ENCODE measurements at regions not wholly inside any gene's neighbourhood (a gene's known extent, or its start where the extent isn't known, plus 50 kb on each side); places are given as distances from the start of the nearest gene placed in this dataset.
"Not testable (repeated sequence)": the region's sequence is repeated elsewhere in the genome, so short reads cannot be mapped to it uniquely, and the experiment has no call there.

DNA sequence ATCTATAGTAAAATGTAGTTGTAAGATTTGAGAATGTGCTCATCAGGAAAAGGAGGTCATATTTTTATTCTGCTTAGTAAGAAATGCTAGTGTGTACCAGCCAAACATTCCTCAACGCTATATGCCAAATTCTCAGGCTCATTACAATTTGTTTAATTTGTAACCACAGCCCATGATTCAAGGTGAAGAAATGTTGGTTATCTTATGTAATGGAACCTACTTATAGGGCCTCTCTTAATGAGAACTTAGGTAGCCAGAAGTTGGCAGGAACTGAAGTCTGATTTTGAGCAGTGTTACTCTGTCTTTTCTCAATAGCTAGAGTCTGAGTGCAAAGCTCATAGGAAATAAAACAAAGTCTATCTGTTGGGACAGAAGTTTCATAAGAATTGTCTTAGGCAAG, 595.0 kb downstream of the GLUD2 start:
- DNase-seq (ENCODE audit: low read depth), result no peak

DNA sequence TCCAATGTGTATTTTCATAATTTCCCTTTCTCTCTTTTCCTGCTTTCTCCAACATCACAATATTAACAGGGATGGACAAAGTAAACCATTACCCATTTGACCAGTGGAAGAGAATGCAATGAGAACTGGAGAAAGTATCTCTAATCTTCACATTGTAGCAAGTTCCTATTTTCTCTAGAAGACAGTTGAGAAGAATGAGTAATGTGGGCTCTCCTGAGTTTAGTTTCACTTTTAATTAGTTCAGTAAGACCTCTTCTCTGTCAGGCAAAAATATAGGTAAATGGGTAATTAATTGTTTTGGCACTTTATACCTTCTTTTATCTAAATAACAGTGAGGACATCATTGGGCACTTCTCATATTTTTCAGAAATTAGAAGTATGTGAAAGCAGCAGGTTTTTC, 602.0 kb downstream of the GLUD2 start:
- DNase-seq (ENCODE audit: low read depth), result no peak

DNA sequence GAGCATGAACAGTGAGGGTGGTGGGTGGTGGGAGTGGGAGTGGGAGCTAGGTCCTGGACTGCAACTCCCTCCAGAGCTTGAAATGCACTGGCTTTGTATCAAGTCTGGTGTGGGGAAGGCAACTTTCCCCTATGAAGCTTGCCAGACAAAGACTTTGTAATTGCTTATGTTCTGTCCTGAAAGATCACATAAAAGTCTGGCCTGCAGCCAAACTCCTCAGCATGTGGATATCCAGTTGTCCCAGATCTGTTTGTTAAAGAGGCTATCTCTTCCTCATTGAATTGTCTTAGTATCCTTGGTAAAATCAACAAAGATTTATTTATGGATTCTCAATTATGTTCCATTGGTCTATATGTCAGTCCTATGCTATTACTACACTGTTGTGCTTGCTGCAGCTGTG, 607.9 kb downstream of the GLUD2 start:
- DNase-seq (ENCODE audit: low read depth), result no peak

DNA sequence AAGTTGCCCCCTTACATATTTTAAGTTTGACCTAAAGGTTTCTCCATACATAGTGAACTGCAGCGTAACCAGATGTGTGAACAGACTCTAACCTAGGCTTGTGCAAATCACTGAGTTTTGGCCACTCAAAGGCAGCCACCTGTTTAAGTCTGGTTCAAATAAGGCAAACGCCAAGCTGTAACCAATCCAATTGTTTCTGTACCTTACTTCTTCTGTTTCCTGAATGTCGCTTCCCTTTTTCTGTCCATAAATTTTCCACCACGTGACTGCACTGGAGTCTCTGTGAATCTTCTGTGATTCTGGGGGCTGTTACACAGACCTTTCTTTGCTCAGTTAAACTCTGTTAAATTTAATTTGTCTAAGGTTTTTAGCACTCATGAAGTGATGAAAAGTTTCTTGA, 618.8 kb downstream of the GLUD2 start:
- DNase-seq (ENCODE audit: low read depth), result no peak

DNA sequence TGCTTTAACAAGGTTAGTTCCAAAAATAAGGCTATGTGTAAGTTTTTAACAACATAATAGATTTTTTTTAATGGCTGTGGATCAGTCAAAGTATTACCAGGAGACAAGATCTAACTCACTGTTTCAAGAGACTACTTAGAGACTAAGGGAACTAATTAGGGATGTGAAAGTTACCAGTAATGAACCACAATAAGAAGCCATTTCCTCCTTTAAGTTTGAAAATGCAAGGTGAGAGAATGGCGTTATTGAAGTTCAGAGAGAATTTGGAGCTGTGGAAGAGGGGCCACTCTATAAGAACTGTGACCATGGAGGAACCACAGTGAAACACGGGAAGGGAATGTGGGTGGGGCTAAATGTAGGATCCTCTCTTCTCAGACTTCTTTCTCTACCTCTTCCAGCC, 624.2 kb downstream of the GLUD2 start:
- no peak for DNase-seq (ENCODE audit: low read depth)

DNA sequence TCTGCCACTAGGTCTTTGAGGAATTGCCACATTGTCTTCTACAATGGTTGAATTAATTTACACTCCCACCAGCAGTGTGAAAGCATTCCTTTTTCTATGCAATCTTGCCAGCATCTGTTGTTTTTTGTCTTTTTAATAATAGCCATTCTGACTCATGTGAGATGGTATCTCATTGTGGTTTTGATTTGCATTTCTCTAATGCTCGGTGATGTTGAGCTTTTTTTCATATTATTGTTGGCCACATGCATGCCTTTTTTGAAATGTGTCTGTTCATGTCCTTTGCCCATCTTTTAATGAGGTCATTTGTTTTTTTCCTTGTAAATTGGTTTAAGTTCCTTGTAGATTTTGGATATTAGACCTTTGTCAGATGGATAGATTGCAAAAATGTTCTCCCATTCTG, 661.8 kb downstream of the GLUD2 start:
- not testable (repeated sequence) for DNase-seq (ENCODE audit: low read depth)

DNA sequence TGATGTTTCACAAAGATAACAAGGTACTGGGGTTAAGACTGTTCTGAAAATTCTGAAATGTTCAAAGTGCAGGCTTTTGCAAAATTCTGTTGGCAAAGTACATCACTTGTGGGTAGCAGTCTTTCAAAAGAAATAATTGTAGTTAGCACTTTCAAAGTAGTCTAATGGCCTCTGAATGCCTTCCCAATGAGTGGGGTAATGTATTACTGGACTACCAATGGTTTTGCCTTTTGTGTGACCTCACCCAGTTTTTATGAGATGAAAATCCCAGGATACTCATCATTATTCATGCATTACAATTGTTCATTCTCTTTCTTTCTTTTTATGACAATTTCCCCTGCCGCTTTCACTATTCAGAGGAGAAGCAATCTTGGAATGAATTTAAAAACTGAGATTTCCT, 686.1 kb downstream of the GLUD2 start:
- DNase-seq (ENCODE audit: low read depth), result no peak

DNA sequence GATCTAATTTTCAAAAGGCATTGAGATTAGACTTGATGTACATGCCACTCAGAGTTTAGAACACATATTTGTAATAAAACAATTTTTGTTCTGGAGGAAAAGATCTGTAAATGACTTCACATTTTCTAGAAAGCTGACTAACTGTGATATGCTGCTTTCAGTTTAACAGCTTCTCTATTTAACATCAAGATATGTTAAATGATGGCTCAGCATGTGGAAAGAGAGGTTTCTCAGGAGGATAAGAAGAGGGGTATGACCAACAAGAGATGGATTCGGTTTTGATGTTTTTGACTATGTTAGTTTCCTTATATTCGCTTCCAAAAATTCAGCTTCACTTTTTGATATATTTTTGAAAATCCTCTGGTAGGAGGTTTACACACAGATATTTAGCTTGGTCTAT, 698.7 kb downstream of the GLUD2 start:
- no peak for DNase-seq (ENCODE audit: low read depth)

DNA sequence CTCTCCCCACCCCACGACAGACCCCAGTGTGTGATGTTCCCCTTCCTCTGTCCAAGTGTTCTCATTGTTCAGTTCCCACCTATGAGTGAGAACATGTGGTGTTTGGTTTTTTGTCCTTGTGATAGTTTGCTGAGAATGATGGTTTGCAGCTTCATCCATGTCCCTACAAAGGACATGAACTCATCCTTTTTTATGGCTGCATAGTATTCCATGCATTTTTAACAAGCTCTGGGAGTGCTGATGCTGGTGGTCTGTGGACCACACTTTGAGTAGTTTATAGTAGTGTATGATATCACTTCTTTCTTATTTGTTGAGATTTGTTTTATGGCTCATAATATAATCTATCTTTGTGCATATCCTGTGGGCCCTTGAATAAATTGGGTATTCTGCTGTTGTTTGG, 706.2 kb downstream of the GLUD2 start:
- DNase-seq (ENCODE audit: low read depth), result not testable (repeated sequence)

DNA sequence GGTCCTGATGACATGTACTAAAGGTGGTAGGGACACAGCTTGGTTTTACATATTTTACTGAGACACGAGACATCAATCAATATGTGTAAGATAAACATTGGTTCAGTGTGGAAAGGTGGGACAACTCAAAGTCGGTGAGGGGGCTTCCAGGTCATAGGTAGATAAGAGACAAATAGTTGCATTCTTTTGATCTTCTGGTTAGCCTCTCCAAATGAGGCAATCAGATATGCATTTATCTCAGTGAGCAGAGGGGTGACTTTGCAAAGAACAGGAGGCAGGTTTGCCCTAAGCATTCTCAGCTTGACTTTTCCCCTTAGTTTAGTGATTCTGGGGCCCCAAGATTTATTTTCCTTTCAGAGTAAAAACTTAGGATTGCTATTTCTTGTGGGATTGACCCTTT, 706.9 kb downstream of the GLUD2 start:
- DNase-seq (ENCODE audit: low read depth), result no peak

DNA sequence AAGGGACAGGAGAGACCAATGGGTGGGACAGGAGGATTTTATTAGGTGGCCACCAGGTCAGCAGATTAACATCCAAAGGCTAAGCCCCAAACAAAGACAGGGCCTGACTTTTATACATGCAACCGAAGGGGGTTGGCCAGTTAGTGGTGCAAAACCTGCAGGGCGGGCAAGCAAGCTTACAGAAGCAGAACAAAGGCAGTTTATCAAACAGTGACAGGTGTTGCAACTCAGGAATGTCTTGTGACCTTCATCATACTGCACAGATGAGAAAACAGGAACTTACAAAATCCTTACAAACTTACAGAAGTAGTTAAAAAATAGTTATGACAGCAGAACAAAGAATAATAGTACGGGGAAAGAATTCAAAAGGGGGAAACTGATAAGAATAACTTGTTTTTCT, 708.1 kb downstream of the GLUD2 start:
- DNase-seq (ENCODE audit: low read depth), result no peak

DNA sequence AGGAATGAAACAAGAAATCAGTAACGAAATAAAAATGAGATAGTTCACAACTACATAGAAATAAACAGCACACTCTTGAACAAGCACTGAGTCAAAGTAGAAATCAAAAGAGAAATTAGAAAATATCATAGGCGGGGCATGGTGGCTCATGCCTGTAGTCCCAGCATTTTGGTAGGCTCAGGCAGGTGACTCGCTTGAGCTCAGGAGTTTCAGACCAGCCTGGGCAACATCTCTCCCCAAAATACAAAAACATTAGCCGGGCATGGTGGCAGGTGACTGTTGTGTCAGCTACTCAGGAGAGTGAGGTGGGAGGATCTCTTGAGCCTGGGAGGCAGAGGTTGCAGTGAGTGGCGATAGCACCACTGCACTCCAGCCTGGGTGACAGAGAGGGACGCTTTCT, 714.4 kb downstream of the GLUD2 start:
- no peak for DNase-seq (ENCODE audit: low read depth)

DNA sequence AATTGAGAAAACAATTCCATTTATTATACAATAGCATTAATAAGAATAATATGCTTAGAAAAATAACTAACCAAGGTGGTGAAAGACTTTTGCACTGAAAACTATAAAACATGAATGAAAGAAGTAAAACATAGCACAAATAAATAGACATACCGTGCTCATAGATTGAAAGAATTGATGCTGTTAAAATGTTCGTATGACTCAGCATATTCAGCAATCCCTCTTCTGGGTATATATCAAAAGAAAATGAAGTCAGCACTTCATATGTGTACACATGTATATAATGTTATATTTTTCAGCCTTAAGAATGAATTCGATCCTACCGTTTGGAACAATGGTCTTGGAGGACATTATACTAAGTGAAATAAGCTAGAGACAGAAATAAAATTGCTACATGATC, 716.3 kb downstream of the GLUD2 start:
- no peak for DNase-seq (ENCODE audit: low read depth)

DNA sequence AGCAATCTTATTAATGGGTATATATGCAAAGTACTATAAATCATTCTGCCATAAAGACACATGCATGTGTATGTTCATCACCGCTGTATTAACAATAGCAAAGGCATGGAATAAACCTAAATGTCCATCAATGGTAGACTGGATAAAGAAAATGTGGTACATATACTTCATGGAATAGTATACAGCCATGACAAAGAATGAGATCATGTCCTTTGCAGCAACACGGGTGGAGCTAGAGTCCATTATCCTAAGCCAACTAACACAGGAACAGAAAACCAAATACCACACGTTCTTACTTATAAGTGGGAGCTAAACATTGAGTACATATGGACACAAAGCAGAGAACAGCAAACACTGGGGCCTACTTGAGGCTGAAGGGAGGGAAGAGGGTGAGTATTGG, 720.8 kb downstream of the GLUD2 start:
- DNase-seq (ENCODE audit: low read depth), result not testable (repeated sequence)

DNA sequence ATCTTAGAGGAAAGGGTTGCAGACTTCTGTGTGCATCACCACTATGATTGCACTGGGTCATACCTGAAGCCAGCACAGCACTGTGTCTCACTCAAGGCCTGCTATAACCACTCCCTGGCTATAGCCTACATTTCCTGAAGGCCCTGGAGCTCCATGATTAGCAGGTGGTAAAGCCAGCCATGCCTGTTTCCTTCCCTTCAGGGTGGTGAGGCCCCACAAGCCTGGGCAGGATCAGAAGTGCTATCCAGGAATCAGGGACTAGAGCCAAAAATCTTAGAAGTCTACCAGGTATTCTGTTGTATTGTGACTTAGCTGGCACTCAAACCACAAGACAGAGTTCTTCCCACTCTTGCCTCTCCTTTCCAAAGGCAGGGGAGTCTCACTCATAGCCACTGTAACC, 734.6 kb downstream of the GLUD2 start:
- no peak for DNase-seq (ENCODE audit: low read depth)

DNA sequence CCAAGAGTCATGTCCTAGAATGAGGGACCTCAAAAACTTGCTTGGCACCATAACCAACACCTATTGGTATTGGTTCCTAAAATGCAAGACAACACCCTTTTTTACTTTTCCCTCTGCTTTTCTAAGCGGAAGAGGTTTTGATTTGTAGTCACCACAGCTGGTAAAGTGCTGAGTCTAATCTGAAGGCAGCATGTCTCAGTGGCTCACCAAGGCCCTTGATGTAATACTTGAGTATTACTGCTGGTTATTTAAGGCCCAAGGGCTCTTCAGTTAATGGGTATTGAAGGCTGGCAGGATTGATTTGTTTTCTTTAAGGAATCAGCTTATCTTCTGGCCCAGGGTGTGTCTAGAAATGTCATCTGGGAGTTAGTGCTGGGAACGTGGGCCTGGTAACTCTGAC, 735.1 kb downstream of the GLUD2 start:
- DNase-seq (ENCODE audit: low read depth), result no peak

DNA sequence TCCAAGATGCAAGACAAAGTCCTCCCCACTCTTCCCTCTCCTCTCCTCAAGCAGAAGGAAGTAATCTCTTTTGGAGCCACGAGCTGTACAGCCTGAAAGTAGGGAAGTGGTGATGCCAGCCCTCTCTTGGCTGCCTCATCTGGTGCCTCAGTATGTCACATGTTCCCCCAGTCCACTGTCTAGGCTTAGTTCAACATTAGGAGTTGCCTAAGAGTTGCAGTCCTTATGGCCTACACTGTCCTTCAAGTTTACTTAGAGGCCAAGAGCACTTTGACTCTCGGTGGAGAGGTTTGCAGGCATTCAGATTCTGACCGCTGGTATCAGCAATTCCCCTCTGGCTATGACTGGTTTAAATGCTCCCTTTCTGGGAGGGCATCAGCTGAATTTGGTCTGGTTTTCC, 735.6 kb downstream of the GLUD2 start:
- DNase-seq (ENCODE audit: low read depth), result no peak

DNA sequence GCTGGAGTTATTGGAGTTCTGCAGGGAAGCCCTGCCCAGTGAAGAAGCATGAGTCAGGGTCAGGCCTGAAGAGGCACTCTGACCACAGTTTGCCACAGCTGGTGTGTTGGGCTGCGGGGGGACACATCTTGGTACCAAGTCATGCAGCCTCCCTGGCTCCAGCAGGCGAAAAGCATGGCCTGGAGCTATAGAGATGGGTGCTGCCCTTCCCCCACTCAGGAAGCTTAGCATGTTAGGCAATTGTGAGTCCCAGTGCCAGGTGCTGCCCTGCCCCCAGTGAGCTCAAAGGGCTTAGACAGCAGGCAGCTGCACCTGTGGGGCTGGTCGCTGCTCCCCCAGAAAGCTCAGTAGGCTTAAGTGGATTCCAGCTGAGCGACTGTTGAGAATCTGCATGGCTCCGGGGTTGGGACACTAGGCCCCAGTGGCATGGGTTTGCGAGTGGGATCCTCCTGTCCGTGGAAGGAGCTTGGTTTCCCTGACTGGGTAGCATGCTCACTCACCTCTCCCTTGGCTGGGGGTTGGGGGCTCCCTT, 755.5 kb downstream of the GLUD2 start:
- no peak for DNase-seq (ENCODE audit: low read depth)

DNA sequence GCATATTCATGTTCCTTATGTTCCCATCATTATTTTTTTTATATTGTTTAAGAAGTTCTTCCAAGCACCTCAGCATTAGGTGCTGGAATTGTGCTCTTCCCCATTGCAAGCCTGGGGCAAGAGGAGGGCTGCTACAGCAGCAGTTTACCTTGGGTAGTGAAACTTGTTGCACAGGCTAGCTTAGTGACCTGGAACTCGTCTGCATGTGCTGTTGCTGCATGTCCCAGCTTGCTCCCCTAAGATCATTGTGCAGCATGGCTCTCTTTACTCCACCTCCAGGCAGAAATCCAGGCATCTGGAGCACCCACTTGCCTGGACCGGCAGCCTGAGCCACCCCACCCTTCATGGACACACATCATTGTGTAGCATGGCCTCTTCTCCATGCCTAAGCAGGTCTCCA, 776.0 kb downstream of the GLUD2 start:
- DNase-seq (ENCODE audit: low read depth), result no peak

DNA sequence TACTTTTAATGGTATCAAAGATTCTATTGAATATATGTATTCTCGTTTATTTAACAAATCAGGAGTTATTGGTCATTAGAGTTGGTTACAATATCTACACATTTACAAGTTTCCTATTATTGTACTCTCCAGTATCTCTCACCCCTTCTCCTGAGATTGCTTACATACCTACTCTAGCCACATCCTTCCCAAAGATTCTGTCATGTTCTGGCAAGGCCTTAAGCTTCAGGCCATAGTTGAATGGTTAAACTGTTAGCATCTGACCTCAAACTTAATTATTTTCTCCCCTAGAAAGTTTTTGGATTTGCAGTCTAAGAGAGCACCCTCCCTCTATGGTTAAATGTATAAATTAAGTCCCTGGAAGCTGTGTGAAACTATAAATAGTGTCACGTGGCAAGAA, 784.2 kb downstream of the GLUD2 start:
- no peak for DNase-seq (ENCODE audit: low read depth)

DNA sequence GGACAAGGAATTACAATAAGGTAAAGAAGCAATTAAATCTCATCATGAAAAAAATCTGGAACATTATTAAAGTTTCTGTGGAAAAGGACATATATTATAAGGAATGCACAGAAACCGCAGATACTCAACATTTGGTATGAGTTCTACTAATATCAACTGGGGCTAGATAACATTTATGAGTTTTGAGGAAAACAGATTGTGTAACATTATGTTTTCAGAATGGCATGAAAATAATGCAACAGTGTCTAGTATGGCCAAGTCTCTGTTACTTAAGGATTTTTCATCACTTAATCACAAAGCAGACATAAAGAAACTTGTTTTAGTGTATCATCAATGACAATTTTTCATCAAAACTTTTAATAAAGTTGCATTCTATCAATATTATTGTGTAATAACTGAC, 785.0 kb downstream of the GLUD2 start:
- DNase-seq (ENCODE audit: low read depth), result no peak

DNA sequence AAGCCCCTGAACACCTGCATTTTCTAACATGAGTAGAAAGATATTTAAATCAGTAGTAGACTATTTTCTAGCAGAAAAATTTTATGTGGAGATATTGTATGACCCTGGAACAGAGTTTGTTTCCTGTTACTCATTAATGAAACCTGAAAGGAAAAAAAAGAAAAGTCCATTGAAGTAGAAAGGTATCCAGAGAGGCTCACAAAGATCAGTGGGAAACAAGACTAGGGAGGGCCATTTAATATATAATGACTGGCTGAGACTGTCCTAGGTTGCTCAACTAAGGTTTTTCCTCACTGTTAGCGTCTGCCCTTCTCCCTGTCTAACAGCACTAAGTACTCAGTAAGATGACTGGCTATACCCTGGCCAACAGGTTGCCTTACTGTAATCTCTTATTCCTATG, 788.6 kb downstream of the GLUD2 start:
- DNase-seq (ENCODE audit: low read depth), result no peak

DNA sequence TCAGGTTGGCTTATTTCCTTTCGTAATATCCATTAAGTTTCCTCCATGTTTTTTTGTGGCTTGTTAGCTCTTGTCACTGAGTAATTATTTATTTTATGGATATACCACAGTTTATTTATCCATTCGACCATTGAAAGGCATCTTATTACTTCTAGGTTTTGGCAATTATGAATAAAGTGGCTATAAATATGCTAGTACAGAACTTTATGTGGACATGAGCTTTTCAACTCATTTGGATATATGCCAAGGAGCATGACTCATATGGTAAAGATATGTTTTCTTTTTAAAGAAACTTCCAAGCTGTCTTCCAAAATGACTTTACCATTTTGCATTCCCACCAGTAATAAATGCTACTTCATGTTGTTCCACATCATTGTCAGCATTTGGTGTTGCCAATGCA, 803.6 kb downstream of the GLUD2 start:
- no peak for DNase-seq (ENCODE audit: low read depth)

DNA sequence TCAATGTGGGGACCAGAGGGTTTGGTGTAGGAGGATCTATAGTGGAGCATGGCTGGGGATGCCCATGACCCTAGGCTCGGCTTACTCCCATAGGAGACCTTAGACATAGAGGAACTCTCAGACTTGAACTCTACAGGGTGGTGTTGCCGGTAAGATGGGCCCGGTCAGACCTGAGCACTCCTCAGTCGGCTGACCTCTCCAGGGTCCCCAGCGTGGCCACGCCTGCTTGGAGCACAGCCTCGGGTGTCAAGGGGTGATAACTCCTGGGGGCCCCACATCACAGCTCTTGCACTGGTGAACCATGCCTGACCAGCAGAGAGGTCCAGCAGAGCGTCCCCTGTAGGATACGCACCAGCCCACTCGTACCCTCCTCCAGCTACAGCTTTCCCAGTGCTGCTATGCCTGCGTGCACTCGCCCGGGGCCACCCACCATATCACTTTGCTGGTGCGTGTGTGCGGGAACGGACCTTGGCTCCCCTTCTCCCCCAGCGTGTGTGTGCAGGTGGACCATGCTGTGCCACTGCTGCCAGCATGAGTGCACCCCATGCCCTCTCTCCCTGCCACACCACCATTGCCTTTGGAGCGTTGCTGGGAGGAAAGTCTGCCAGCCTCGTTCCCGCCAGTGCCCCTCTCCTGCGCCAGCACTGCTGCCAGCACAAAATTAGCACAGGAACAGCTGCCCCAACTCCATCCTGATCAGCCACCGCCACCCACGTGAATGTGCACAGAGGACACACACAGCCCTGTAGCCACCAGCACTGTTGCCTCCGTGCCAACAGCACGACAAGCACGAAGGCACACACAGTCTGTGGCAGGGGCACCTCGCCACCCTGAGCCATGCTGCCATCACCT, 806.6 kb downstream of the GLUD2 start:
- no peak for DNase-seq (ENCODE audit: low read depth)
